C1 segment of cervical spinal cord (tissue), 14 donors: ENCODE measurements at regions not wholly inside any gene's neighbourhood (a gene's known extent, or its start where the extent isn't known, plus 50 kb on each side); places are given as distances from the start of the nearest gene placed in this dataset.

Experiments used
- DNase-seq, 14 donors: peaks; one replicate each; lab custom pipeline; 2025; lab: John Stamatoyannopoulos, UW

- DNase-seq: no peak
These were observed 173.2 kb upstream of the PRPS1L1 start for GRCh38 chr7:18200855-18201254.

- DNase-seq: no peak
These were observed 173.7 kb upstream of the PRPS1L1 start for GRCh38 chr7:18201350-18201749.

- no peak for DNase-seq
These were observed 174.8 kb upstream of the PRPS1L1 start for GRCh38 chr7:18202315-18203045.

GRCh38 chr7:18206331-18206730, 178.7 kb upstream of the PRPS1L1 start:
- no peak for DNase-seq

GRCh38 chr7:18208921-18209320, 181.3 kb upstream of the PRPS1L1 start:
- DNase-seq: no peak

GRCh38 chr7:18210377-18210776, 182.7 kb upstream of the PRPS1L1 start:
- DNase-seq: no peak

GRCh38 chr7:18210788-18211187, 183.1 kb upstream of the PRPS1L1 start:
- DNase-seq: no peak

GRCh38 chr7:18212308-18212707, 184.7 kb upstream of the PRPS1L1 start:
- no peak for DNase-seq

- DNase-seq: no peak
These were observed 185.1 kb upstream of the PRPS1L1 start for GRCh38 chr7:18212758-18213157.

GRCh38 chr7:18213652-18214051, 186.0 kb upstream of the PRPS1L1 start:
- no peak for DNase-seq

GRCh38 chr7:18216270-18216669, 188.6 kb upstream of the PRPS1L1 start:
- DNase-seq: no peak

- no peak for DNase-seq
These were observed 194.0 kb upstream of the PRPS1L1 start for GRCh38 chr7:18221377-18222293.

- no peak for DNase-seq
These were observed 195.0 kb upstream of the PRPS1L1 start for GRCh38 chr7:18222636-18223035.

- DNase-seq: no peak
These were observed 196.5 kb upstream of the PRPS1L1 start for GRCh38 chr7:18224138-18224537.

- DNase-seq: no peak
These were observed 197.4 kb upstream of the PRPS1L1 start for GRCh38 chr7:18225067-18225466.

GRCh38 chr7:18226598-18226997, 199.0 kb upstream of the PRPS1L1 start:
- no peak for DNase-seq

GRCh38 chr7:18228686-18229085, 201.0 kb upstream of the PRPS1L1 start:
- no peak for DNase-seq

GRCh38 chr7:18230271-18230670, 202.6 kb upstream of the PRPS1L1 start:
- no peak for DNase-seq

GRCh38 chr7:18231854-18232253, 204.2 kb upstream of the PRPS1L1 start:
- DNase-seq: no peak

GRCh38 chr7:18234519-18234918, 206.9 kb upstream of the PRPS1L1 start:
- no peak for DNase-seq

GRCh38 chr7:18235819-18236218, 208.2 kb upstream of the PRPS1L1 start:
- DNase-seq: no peak

GRCh38 chr7:18239212-18239611, 211.6 kb upstream of the PRPS1L1 start:
- DNase-seq: no peak
